Karpas-422 (cell line): ENCODE measurements at regions not wholly inside any gene's neighbourhood (a gene's known extent, or its start where the extent isn't known, plus 50 kb on each side); places are given as distances from the start of the nearest gene placed in this dataset.
"Not testable (repeated sequence)": the region's sequence is repeated elsewhere in the genome, so short reads cannot be mapped to it uniquely, and the experiment has no call there.

Experiments used
- DNase-seq: peaks from one replicate; pipeline ENCODE4 v3.0.0-alpha.2; 2015
- H2AFZ ChIP-seq: fragments of 200-600 bp; sonication (generic); 2 replicates; pipeline ENCODE4 v1.6.1; 2014; ENCODE audit warnings: antibody characterized with exemption, low read length, mixed read lengths
- H3K27ac ChIP-seq: fragments of 200-600 bp; sonication (generic); 2 replicates; pipeline ENCODE4 v1.5.1; 2014; ENCODE audit warnings: mild to moderate bottlenecking, low read length, moderate library complexity
- H3K27me3 ChIP-seq: fragments of 200-600 bp; sonication (generic); 2 replicates; pipeline ENCODE4 v1.6.1; 2014; ENCODE audit warnings: low read length, mixed read lengths
- H3K36me3 ChIP-seq: fragments of 200-600 bp; sonication (generic); 2 replicates; pipeline ENCODE4 v1.6.1; 2014; ENCODE audit warnings: low read length, mixed read lengths; ENCODE audit not compliant: insufficient read depth
- H3K4me1 ChIP-seq: fragments of 200-600 bp; sonication (generic); 2 replicates; pipeline ENCODE4 v1.6.1; 2014; ENCODE audit warnings: mild to moderate bottlenecking, low read length, mixed read lengths
- H3K4me2 ChIP-seq: fragments of 200-600 bp; sonication (generic); 2 replicates; pipeline ENCODE4 v1.6.1; 2014; ENCODE audit warnings: low read length, low read depth, mild to moderate bottlenecking; ENCODE audit not compliant: poor library complexity, severe bottlenecking
- H3K4me3 ChIP-seq: fragments of 200-600 bp; sonication (generic); 2 replicates; pipeline ENCODE4 v1.5.1; 2014; ENCODE audit warnings: mild to moderate bottlenecking, antibody characterized with exemption, low read length, mixed read lengths
- H3K79me2 ChIP-seq: fragments of 200-600 bp; sonication (generic); 2 replicates; pipeline ENCODE4 v1.6.1; 2014; ENCODE audit warnings: mild to moderate bottlenecking, low read length, mixed read lengths
- H3K9ac ChIP-seq: fragments of 200-600 bp; sonication (generic); 2 replicates; pipeline ENCODE4 v1.6.0; 2014; ENCODE audit warnings: low read length
- H3K9me2 ChIP-seq: fragments of 200-600 bp; sonication (generic), shearing (Covaris generic); replicated peaks from 2 replicates; pipeline ENCODE4 v1.6.0; 2014; ENCODE audit warnings: mild to moderate bottlenecking, low read length, moderate library complexity; ENCODE audit not compliant: insufficient read depth
- H3K9me3 ChIP-seq: fragments of 300-700, 200-600 bp; sonication (generic); 2 replicates; pipeline ENCODE4 v1.6.1; 2014; ENCODE audit warnings: low read length, mixed read lengths
- H4K20me1 ChIP-seq: fragments of 200-600 bp; sonication (generic); 2 replicates; pipeline ENCODE4 v1.6.1; 2014; ENCODE audit warnings: mild to moderate bottlenecking, antibody characterized with exemption, low read length, low read depth; ENCODE audit not compliant: insufficient read depth

DNA sequence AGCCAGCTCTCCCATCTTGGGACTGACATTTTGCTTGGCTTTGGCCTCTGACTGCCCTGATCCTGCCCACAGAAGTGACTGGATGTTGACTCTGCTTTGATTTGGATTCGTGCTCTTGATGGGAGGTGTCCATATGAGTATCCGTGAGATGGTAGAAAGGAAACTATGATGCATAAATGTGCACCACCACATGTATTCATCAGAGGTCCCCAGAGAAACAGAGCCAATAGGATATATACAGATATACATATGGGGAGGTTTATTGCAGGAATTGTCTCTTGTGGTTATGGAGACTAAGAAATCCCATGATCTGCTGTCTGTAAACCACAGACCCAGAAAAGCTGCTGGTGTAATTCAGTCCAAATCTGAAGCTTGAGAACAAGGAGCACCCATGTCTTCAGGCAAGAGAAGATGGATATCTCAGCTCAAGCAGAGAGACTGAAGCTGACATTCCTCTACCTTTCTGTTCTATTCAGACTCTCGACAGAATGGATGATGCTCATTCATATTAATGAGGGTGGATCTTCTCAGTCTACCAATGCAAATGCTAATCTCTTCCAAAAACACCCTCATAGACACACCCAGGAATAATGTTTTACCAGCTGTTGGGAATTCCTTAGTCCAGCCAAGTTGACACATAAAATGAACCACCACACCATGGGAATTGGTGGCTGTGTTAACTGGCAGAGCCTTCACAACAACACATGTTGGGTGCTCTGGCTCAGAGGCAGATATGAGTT lies 390.7 kb downstream of the CCSER2 start:
- Histone ChIP-seq H3K79me2 (no peaks in the 10 kb centered on the region), H3K27me3 (no peaks in the 10 kb centered on the region), H2AFZ (no peak overlapping the region), H3K9me3 (no peaks in the 10 kb centered on the region), H3K36me3 (no peaks in the 10 kb centered on the region), H3K4me1 (no peaks in the 10 kb centered on the region), H3K27ac (no peak overlapping the region), H3K4me2 (no peak overlapping the region), H3K4me3 (no peak overlapping the region), H3K9ac (no peak overlapping the region), H4K20me1 (no peaks in the 10 kb centered on the region), H3K9me2 (no peaks in the 10 kb centered on the region)
- no peak for DNase-seq

- no peak overlapping the region for H3K4me2 ChIP-seq
- no peak for DNase-seq
- H3K79me2 ChIP-seq, result no peaks in the 10 kb centered on the region
- no peak overlapping the region for H2AFZ ChIP-seq
- H3K9ac ChIP-seq, result no peak overlapping the region
- no peak overlapping the region for H3K27ac ChIP-seq
- no peaks in the 10 kb centered on the region for H3K9me2 ChIP-seq
- no peaks in the 10 kb centered on the region for H3K9me3 ChIP-seq
- no peaks in the 10 kb centered on the region for H3K27me3 ChIP-seq
- H3K36me3 ChIP-seq, result no peaks in the 10 kb centered on the region
- no peaks in the 10 kb centered on the region for H3K4me1 ChIP-seq
- no peaks in the 10 kb centered on the region for H4K20me1 ChIP-seq
- no peak overlapping the region for H3K4me3 ChIP-seq
These were observed 391.3 kb downstream of the CCSER2 start for GRCh38 chr10:84719687-84720086.

GRCh38 chr10:84727398-84727797 lies 399.0 kb downstream of the CCSER2 start:
- Histone ChIP-seq H3K36me3 (no peaks in the 10 kb centered on the region), H3K9ac (no peak overlapping the region), H3K4me3 (no peak overlapping the region), H2AFZ (no peak overlapping the region), H3K79me2 (no peaks in the 10 kb centered on the region), H3K9me2 (no peaks in the 10 kb centered on the region), H3K9me3 (no peaks in the 10 kb centered on the region), H3K27me3 (no peaks in the 10 kb centered on the region), H4K20me1 (no peaks in the 10 kb centered on the region), H3K4me2 (no peak overlapping the region), H3K4me1 (no peaks in the 10 kb centered on the region), H3K27ac (no peak overlapping the region)
- DNase-seq, result no peak

DNA sequence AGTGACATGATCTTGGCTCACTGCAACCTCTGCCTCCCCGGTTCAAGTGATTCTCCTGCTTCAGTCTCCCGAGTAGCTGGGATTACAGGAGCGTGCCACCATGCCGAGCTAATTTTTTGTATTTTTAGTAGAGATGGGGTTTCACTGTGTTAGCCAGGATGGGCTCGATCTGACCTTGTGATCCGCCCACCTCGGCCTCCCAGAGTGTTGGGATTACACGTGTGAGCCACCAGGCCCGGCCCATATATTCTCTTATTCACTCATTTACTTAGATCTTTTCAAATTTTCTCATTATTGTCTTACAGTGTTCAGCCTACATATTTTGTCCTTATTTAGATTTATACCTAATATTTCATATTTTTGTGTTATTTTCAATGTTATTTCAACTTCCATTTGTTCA lies 410.7 kb downstream of the CCSER2 start:
- not testable (repeated sequence) for H3K36me3 ChIP-seq, H3K27me3 ChIP-seq, H3K9me2 ChIP-seq, H3K9me3 ChIP-seq, H3K4me2 ChIP-seq, H3K79me2 ChIP-seq, H2AFZ ChIP-seq, H3K9ac ChIP-seq, H3K4me3 ChIP-seq, H4K20me1 ChIP-seq, H3K27ac ChIP-seq, H3K4me1 ChIP-seq, DNase-seq

GRCh38 chr10:84739641-84740040 lies 411.3 kb downstream of the CCSER2 start:
- Histone ChIP-seq H3K4me3 (no peak overlapping the region), H3K9me2 (no peaks in the 10 kb centered on the region), H3K27ac (no peak overlapping the region), H3K27me3 (no peaks in the 10 kb centered on the region), H3K4me2 (no peak overlapping the region), H3K9me3 (no peaks in the 10 kb centered on the region), H4K20me1 (no peaks in the 10 kb centered on the region), H3K79me2 (no peaks in the 10 kb centered on the region), H3K4me1 (no peaks in the 10 kb centered on the region), H3K36me3 (no peaks in the 10 kb centered on the region), H2AFZ (no peak overlapping the region), H3K9ac (no peak overlapping the region)
- no peak for DNase-seq

- Histone ChIP-seq H3K4me3 (no peak overlapping the region), H3K79me2 (no peaks in the 10 kb centered on the region)
- DNase-seq, result peak; percentile 40
These were observed 415.1 kb downstream of the CCSER2 start for GRCh38 chr10:84743483-84743882.

DNA sequence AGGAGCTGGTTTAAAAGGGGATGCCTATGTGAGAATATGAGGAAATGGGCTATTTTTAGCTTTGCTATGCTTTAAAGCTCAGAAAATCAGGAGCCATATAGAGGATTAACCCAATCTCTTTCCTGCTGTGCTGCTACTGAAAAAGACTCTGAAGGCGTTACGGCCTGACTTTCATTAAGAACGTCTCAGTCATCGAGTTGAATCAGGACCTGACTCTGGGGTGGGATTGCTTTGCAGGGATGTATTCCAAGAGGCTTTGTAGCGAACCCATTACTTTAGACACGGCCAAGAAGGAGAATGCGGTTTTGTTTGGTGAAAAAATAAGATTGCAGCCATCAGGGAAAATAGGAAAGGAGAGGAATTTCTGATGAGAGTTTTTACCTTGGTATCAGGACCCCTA lies 426.9 kb downstream of the CCSER2 start:
- no peak overlapping the region for H3K4me3 ChIP-seq
- no peaks in the 10 kb centered on the region for H3K9me3 ChIP-seq
- H3K4me2 ChIP-seq, result no peak overlapping the region
- H3K79me2 ChIP-seq, result no peaks in the 10 kb centered on the region
- no peaks in the 10 kb centered on the region for H3K36me3 ChIP-seq
- no peaks in the 10 kb centered on the region for H3K9me2 ChIP-seq
- H3K27me3 ChIP-seq, result no peaks in the 10 kb centered on the region
- H2AFZ ChIP-seq, result no peak overlapping the region
- H3K27ac ChIP-seq, result no peak overlapping the region
- no peaks in the 10 kb centered on the region for H3K4me1 ChIP-seq
- DNase-seq, result no peak
- no peak overlapping the region for H3K9ac ChIP-seq
- no peaks in the 10 kb centered on the region for H4K20me1 ChIP-seq

More at GRCh38 chr10:84743483-84743882, 415.1 kb downstream of the CCSER2 start:
- Histone ChIP-seq H3K9me2 (no peaks in the 10 kb centered on the region), H2AFZ (no peak overlapping the region), H4K20me1 (no peaks in the 10 kb centered on the region), H3K27ac (no peak overlapping the region), H3K27me3 (no peaks in the 10 kb centered on the region), H3K4me1 (no peaks in the 10 kb centered on the region), H3K36me3 (no peaks in the 10 kb centered on the region), H3K9me3 (no peaks in the 10 kb centered on the region), H3K4me2 (no peak overlapping the region), H3K9ac (no peak overlapping the region)

DNA sequence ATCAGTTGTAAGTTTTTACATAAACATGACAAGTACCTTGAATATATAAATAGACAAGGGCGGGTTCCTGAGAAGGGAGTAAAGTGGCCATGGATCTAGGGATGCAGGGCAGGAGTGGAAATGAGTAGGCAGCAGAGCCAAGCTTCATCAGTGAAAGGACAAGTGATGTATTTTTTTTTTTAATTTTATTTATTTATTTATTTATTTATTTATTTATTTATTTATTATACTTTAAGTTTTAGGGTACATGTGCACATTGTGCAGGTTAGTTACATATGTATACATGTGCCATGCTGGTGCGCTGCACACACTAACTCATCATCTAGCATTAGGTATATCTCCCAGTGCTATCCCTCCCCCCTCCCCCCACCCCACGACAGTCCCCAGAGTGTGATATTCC lies 428.3 kb downstream of the CCSER2 start:
- not testable (repeated sequence) for H3K9me3 ChIP-seq, H3K9me2 ChIP-seq, H3K27me3 ChIP-seq, H3K4me2 ChIP-seq, H3K4me3 ChIP-seq, H2AFZ ChIP-seq, H3K79me2 ChIP-seq, H3K36me3 ChIP-seq, H3K9ac ChIP-seq, H3K27ac ChIP-seq, H4K20me1 ChIP-seq, H3K4me1 ChIP-seq, DNase-seq
